Head of caudate nucleus (tissue), 42 donors: ENCODE measurements at regions not wholly inside any gene's neighbourhood (a gene's known extent, or its start where the extent isn't known, plus 50 kb on each side); places are given as distances from the start of the nearest gene placed in this dataset.
"Not testable (repeated sequence)": the region's sequence is repeated elsewhere in the genome, so short reads cannot be mapped to it uniquely, and the experiment has no call there.

Experiments
- DNase-seq, 42 donors: peaks; one replicate each; pipeline versions ENCODE4 v3.0.0 to v3.0.0-alpha.2; 2020 to 2021; ENCODE audit warnings: mixed read lengths in 7 of 42
- intact Hi-C: fragments of 100-400 bp; cut with DNase I; formaldehyde crosslinking; loops from one replicate; pipeline ENCODE4 v1.15.0; 2022

- intact Hi-C loops = no loop called here
- DNase-seq = no peak
Measured at GRCh38 chr9:79432485-79432884, 139.3 kb upstream of the TLE4 start.

GRCh38 chr9:79433703-79434102 is 138.1 kb upstream of the TLE4 start:
- intact Hi-C loops = no loop called here
- no peak for DNase-seq

GRCh38 chr9:79439221-79439620 is 132.5 kb upstream of the TLE4 start:
- intact Hi-C loops, DNase-seq: not testable (repeated sequence)

GRCh38 chr9:79446523-79447307 is 125.0 kb upstream of the TLE4 start:
- intact Hi-C loops = no loop called here
- DNase-seq = peak in 4 of 42 donors; percentile 1 to 35 (median 3)

- intact Hi-C loops = no loop called here
- DNase-seq = no peak
Measured at GRCh38 chr9:79447308-79447605, 124.5 kb upstream of the TLE4 start.

GRCh38 chr9:79447762-79448161 is 124.0 kb upstream of the TLE4 start:
- intact Hi-C loops = no loop called here
- DNase-seq = no peak

- no peak for DNase-seq
- intact Hi-C loops = no loop called here
Measured at GRCh38 chr9:79452265-79452664, 119.5 kb upstream of the TLE4 start.

GRCh38 chr9:79461712-79462111 is 110.1 kb upstream of the TLE4 start:
- no peak for DNase-seq
- intact Hi-C loops = no loop called here

- no peak for DNase-seq
- intact Hi-C loops = no loop called here
Measured at GRCh38 chr9:79465156-79465555, 106.6 kb upstream of the TLE4 start.

- no peak for DNase-seq
- intact Hi-C loops = no loop called here
Measured at GRCh38 chr9:79469164-79469563, 102.6 kb upstream of the TLE4 start.

- no peak for DNase-seq
- intact Hi-C loops = no loop called here
Measured at GRCh38 chr9:79470954-79471353, 100.8 kb upstream of the TLE4 start.

- intact Hi-C loops = no loop called here
- peak; percentile 40 to 93 (median 80) for DNase-seq
Measured at GRCh38 chr9:79471580-79472543, 99.9 kb upstream of the TLE4 start.

GRCh38 chr9:79473704-79474103 is 98.1 kb upstream of the TLE4 start:
- intact Hi-C loops = no loop called here
- DNase-seq = no peak

GRCh38 chr9:79477241-79477840 is 94.4 kb upstream of the TLE4 start:
- intact Hi-C loops = no loop called here

GRCh38 chr9:79477955-79478771 is 93.6 kb upstream of the TLE4 start:
- intact Hi-C loops = no loop called here
- peak; percentile 11 to 88 (median 66) for DNase-seq

More at GRCh38 chr9:79477241-79477840, 94.4 kb upstream of the TLE4 start:
- no peak for DNase-seq

- intact Hi-C loops = no loop called here
- no peak for DNase-seq
Measured at GRCh38 chr9:79480639-79481038, 91.1 kb upstream of the TLE4 start.

GRCh38 chr9:79481846-79482477 is 89.8 kb upstream of the TLE4 start:
- no peak for DNase-seq
- intact Hi-C loops = no loop called here

GRCh38 chr9:79485258-79485657 is 86.5 kb upstream of the TLE4 start:
- intact Hi-C loops = loop anchor here (5.0 kb wide), 1 partner anchor 87 kb away; the partner anchor contains the start of gene TLE4
- DNase-seq = no peak
